D721Med (cell line): ENCODE measurements at regions not wholly inside any gene's neighbourhood (a gene's known extent, or its start where the extent isn't known, plus 50 kb on each side); places are given as distances from the start of the nearest gene placed in this dataset.

Source experiments
- DNase-seq: peaks from one replicate; pipeline ENCODE4 v3.0.0; 2011; ENCODE audit warnings: low spot score; ENCODE audit not compliant: insufficient read length
- FAIRE-seq: peaks from 2 replicates; lab custom pipeline; 2011; peaks lifted over from hg19 to GRCh38; lab: Jason Lieb, UNC
- TF ChIP-seq, protein P1 (sequence below): IDR thresholded peaks from 2 replicates; pipeline ENCODE4 v1.5.1; 2012; ENCODE audit warnings: mild to moderate bottlenecking, control low read depth; ENCODE audit not compliant: insufficient read depth; ENCODE audit errors: missing control alignments

DNA sequence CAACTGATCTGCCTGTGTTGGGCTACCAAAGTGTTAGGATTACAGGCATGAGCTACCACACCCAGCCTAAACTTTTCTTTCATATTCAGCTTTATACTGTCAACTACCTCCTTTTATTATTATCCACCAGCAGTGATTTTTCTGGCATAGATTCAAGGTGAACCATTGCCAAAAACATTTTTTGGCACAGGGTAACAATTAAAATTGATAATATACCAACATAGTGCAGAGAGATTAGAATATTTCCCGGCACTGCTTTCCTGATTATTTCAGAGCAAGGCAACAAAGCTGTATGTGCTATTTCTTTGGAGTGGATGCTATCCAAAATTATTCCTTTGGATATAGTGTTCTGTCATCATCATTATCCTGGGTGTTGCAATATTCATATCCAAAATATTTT, 781.6 kb upstream of the SOX9 start:
- no peak for FAIRE-seq
- TF ChIP-seq, protein P1, sequence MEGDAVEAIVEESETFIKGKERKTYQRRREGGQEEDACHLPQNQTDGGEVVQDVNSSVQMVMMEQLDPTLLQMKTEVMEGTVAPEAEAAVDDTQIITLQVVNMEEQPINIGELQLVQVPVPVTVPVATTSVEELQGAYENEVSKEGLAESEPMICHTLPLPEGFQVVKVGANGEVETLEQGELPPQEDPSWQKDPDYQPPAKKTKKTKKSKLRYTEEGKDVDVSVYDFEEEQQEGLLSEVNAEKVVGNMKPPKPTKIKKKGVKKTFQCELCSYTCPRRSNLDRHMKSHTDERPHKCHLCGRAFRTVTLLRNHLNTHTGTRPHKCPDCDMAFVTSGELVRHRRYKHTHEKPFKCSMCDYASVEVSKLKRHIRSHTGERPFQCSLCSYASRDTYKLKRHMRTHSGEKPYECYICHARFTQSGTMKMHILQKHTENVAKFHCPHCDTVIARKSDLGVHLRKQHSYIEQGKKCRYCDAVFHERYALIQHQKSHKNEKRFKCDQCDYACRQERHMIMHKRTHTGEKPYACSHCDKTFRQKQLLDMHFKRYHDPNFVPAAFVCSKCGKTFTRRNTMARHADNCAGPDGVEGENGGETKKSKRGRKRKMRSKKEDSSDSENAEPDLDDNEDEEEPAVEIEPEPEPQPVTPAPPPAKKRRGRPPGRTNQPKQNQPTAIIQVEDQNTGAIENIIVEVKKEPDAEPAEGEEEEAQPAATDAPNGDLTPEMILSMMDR: no peak
- no peak for DNase-seq

DNA sequence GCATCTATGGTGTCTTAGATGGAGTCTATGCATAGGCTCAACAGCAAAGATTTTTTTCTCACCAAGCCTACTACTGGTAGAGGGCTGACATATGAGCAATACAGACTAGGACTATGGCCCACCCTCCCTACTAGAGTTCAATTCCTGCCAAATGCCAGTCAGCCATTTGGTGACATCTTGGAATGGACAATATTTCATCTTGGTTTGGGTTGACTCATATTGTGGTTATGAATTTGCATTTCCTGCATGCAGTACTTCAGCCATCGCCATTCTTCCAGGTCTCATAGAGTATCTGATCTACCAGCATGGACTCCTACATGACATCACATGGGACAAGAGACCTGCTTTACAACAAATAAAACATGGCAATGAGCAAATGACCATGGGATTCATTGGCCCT, 778.1 kb upstream of the SOX9 start:
- DNase-seq: no peak
- FAIRE-seq: no peak
- TF ChIP-seq, protein P1: no peak

DNA sequence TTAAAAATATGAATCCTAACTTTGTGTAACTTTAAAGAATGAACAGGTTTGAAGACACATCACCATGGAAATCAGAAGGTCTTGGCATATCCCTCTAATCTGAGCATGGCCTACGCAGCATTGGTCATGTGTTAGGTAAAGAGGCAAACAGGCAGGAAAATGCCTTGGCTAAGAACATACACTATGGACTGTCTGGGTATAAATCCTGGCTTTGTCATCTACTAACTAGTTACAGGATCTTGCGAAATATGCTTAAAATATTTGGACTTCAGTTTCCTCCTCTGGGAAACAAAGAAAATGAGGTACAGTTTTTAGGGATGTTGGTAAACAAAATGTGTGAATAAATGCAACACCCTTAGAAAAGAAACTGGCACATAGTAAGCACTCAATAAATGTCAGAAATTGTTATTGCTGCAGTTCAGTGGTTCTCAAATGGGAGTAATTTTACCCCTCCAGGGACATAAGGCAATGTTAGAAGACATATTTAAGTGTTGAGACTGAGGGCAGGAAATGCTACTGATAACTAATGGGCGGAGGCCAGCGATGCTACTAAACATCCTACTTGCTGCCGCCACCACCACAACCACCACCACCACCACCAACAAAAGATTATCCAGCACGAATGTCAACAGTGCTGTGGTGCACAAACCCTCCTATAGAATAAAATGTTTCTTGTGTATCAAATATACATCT, 770.8 kb upstream of the SOX9 start:
- no peak for DNase-seq
- TF ChIP-seq, protein P1: no peak
- no peak for FAIRE-seq

DNA sequence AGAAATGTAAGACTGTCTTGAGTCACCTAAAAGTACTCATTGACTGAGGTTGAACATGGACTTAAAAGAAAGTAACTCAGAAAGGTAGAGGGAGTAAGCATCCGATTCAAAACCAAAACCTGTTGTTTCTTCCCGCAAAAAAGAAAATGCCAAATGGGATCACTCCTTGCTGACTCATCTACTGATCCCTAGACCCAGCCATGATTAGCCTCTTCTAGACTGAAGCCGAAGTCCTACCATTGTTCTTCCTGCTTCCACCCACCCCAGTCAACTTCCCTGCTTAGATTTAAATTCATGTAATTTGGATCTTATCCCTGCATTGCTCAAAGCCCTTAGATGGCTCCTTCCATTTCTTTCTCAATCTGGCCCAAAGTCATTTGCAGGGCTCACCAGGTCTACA, 760.5 kb upstream of the SOX9 start:
- DNase-seq: no peak
- FAIRE-seq: no peak
- TF ChIP-seq, protein P1: no peak

DNA sequence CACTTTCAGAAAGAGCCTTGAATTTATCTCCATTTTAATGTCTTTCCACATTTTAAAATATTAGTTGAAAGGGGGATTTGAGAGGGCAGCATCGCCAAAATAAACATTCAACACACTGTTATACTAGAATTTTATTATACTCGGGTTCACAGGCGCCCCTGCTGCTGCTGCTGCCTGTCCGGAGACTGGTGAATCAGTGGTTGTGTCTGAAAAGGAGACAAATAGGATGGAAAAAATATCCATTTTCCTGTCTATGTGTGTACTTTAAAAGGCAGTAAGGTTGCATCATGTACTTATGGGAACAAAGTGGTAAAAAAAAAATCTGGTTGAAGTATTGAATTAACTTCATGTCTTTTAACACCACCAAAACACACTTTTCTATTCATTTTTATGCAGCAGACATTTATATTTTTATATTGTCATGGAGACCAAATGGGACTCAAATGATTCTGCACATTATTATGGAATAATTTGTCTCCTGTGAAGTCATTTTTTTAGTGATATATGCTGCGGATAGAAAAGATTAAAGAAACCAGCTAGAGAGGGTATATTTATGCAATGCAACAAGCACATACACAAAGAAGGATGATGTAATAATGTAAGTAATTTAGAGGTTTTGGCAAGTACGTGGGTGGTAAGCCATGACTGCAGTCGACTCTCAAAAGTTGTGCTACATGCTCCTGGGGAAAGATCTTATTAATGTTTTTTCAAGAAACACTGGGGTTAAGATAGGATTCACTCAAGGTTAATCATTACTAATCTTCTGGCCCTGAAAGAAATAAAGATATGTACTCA, 759.0 kb upstream of the SOX9 start:
- DNase-seq: no peak
- no peak for FAIRE-seq
- TF ChIP-seq, protein P1: no peak

DNA sequence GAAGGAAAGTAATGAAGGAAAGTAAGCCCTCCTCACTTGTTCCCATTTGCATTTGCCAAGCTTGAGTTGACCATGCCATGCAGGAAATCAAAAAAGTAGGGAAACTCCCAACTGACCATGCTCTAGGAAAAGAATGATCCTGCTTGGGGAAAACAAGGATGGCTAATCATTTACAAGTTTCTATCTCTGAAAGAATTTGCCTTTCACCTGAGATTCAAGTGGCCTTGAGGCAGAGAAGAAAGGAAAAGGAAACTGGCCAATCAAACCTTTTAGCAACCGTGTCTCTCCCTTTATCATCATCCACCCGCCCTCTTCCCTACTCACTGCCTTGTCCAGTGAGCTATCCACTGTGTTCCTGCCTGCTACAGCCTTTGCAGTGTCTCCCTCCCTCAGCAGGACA, 757.2 kb upstream of the SOX9 start:
- TF ChIP-seq, protein P1: no peak
- DNase-seq: no peak
- no peak for FAIRE-seq

DNA sequence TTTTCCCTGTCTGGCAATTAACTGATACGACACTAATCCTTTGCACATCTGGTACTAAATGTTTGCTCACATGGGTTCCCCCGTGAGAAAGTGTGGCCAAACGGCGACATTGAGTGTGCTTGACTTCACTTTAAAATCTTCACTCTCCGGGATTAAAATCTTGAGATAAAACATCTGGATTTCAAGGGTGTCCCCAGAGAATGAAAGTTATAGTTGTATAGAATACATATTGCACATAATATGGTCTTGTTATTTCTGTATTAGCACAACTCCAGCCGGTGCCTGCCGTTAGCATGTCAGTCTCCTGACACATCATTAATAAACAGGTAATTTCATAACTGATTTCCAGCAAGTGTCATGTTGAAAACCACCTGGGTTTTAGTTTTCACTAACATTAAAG, 749.0 kb upstream of the SOX9 start:
- no peak for DNase-seq
- no peak for FAIRE-seq
- TF ChIP-seq, protein P1: no peak
